MM.1S (cell line): ENCODE measurements at regions not wholly inside any gene's neighbourhood (a gene's known extent, or its start where the extent isn't known, plus 50 kb on each side); places are given as distances from the start of the nearest gene placed in this dataset.

Experiments used
- DNase-seq: peaks from one replicate; pipeline ENCODE4 v3.0.0-alpha.2; 2015
- H2AFZ ChIP-seq: fragments of 300-600 bp; sonication (generic); 2 replicates; pipeline ENCODE4 v1.6.0; 2016; ENCODE audit warnings: antibody characterized with exemption, low read length
- H3F3A ChIP-seq: fragments of 300-600 bp; sonication (generic); 2 replicates; pipeline ENCODE4 v1.6.1; 2016; ENCODE audit warnings: mild to moderate bottlenecking, antibody characterized with exemption, low read length, moderate library complexity, mixed read lengths; ENCODE audit not compliant: insufficient read depth
- H3K27ac ChIP-seq: fragments of 300-600 bp; sonication (generic); 2 replicates; pipeline ENCODE4 v1.5.1; 2016; ENCODE audit warnings: mild to moderate bottlenecking, low read length
- H3K27me3 ChIP-seq: fragments of 300-600 bp; sonication (generic); replicated peaks from 2 replicates; pipeline ENCODE4 v1.6.0; 2016; ENCODE audit warnings: low read length; ENCODE audit not compliant: insufficient read depth
- H3K36me3 ChIP-seq: fragments of 300-600 bp; sonication (generic); replicated peaks from 2 replicates; pipeline ENCODE4 v1.6.1; 2016; ENCODE audit warnings: mild to moderate bottlenecking, low read length, mixed read lengths; ENCODE audit not compliant: insufficient read depth
- H3K4me1 ChIP-seq: fragments of 300-600 bp; sonication (generic); 2 replicates; pipeline ENCODE4 v1.6.1; 2016; ENCODE audit warnings: low read length, mixed read lengths
- H3K4me2 ChIP-seq: fragments of 300-600 bp; sonication (generic); 2 replicates; pipeline ENCODE4 v1.6.0; 2016; ENCODE audit warnings: low read depth, low read length
- H3K4me3 ChIP-seq: fragments of 300-600 bp; sonication (generic); 2 replicates; pipeline ENCODE4 v1.5.1; 2016; ENCODE audit warnings: low read length, mixed read lengths
- H3K79me2 ChIP-seq: fragments of 300-600 bp; sonication (generic); 2 replicates; pipeline ENCODE4 v1.6.1; 2016; ENCODE audit warnings: mixed run types, low read length, mixed read lengths
- H3K9ac ChIP-seq: fragments of 300-600 bp; sonication (generic); 2 replicates; pipeline ENCODE4 v1.6.1; 2016; ENCODE audit warnings: low read length, mixed read lengths
- H3K9me2 ChIP-seq: fragments of 300-600 bp; sonication (generic); replicated peaks from 2 replicates; pipeline ENCODE4 v1.6.1; 2016; ENCODE audit warnings: mild to moderate bottlenecking, low read length, mixed read lengths; ENCODE audit not compliant: insufficient read depth
- H3K9me3 ChIP-seq: fragments of 300-600 bp; sonication (generic); replicated peaks from 2 replicates; pipeline ENCODE4 v1.6.1; 2016; ENCODE audit warnings: mild to moderate bottlenecking, low read length, mixed read lengths; ENCODE audit not compliant: insufficient read depth
- H4K20me1 ChIP-seq: fragments of 300-600 bp; sonication (generic); 2 replicates; pipeline ENCODE4 v1.6.1; 2016; ENCODE audit warnings: mild to moderate bottlenecking, low read length, moderate library complexity, mixed read lengths; ENCODE audit not compliant: insufficient read depth
- CTCF ChIP-seq: fragments of 300-600 bp; sonication (generic); IDR thresholded peaks from 2 replicates; pipeline ENCODE4 v1.5.1; 2016; ENCODE audit warnings: antibody characterized with exemption, low read length, mixed read lengths
- EZH2 ChIP-seq: fragments of 300-600 bp; sonication (generic); optimal IDR thresholded peaks from 2 replicates; pipeline ENCODE3; 2017; ENCODE audit warnings: low read depth, mild to moderate bottlenecking, antibody characterized with exemption, low read length, mixed read lengths
- EZH2phosphoT487 ChIP-seq: fragments of 300-600 bp; sonication (generic); IDR thresholded peaks from 2 replicates; pipeline ENCODE4 v1.6.1; 2018; ENCODE audit warnings: antibody characterized with exemption, low read length

DNA sequence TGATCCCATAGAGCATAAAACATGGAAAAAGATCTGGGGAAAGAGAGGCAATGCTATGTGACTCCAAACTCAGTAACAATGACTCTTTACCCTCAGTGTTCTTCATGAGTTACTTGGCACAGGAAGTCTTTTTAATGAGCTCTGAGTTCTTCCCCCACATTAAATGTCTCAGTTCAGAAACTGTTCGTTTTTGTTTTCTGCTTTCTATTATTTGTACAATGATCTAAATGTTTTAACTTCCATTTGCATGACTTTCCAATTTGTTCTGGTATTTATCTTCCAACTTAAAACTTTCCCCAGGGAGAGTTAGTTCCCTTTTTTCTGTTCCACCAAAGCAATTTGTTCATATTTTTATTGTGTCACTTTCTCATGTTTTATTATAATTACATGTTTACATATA lies 177.0 kb upstream of the ZBTB20 start:
- Histone ChIP-seq H3K4me1 (no peaks in the 10 kb centered on the region), H3K4me3 (no peak overlapping the region), H3K9ac (no peak overlapping the region), H3K27me3 (no peaks in the 10 kb centered on the region), H4K20me1 (no peaks in the 10 kb centered on the region), H3K9me3 (no peaks in the 10 kb centered on the region), H3K27ac (no peak overlapping the region), H3K36me3 (no peaks in the 10 kb centered on the region), H3K79me2 (no peaks in the 10 kb centered on the region), H3K9me2 (no peaks in the 10 kb centered on the region), H2AFZ (no peak overlapping the region), H3F3A (no peaks in the 10 kb centered on the region), H3K4me2 (no peak overlapping the region)
- TF ChIP-seq CTCF = no peak
- no peak for TF ChIP-seq EZH2
- TF ChIP-seq EZH2phosphoT487 = no peak
- DNase-seq = no peak

- no peaks in the 10 kb centered on the region for H3K9me3 ChIP-seq
- H3K27me3 ChIP-seq = no peaks in the 10 kb centered on the region
- no peak overlapping the region for H3K9ac ChIP-seq
- no peak overlapping the region for H3K27ac ChIP-seq
- H4K20me1 ChIP-seq = no peaks in the 10 kb centered on the region
- H3K36me3 ChIP-seq = no peaks in the 10 kb centered on the region
- H3K4me1 ChIP-seq = no peaks in the 10 kb centered on the region
- H3K4me3 ChIP-seq = no peak overlapping the region
- no peaks in the 10 kb centered on the region for H3F3A ChIP-seq
- H2AFZ ChIP-seq = no peak overlapping the region
- no peak overlapping the region for H3K4me2 ChIP-seq
- no peaks in the 10 kb centered on the region for H3K9me2 ChIP-seq
- TF ChIP-seq EZH2phosphoT487 (no peak), CTCF (no peak), EZH2 (no peak)
- peak; percentile 56 for DNase-seq
- H3K79me2 ChIP-seq = no peaks in the 10 kb centered on the region
Observed at GRCh38 chr3:115325539-115325938, 178.5 kb upstream of the ZBTB20 start.

- H3K9me2 ChIP-seq = no peaks in the 10 kb centered on the region
- no peaks in the 10 kb centered on the region for H3F3A ChIP-seq
- H3K36me3 ChIP-seq = no peaks in the 10 kb centered on the region
- H3K4me1 ChIP-seq = no peaks in the 10 kb centered on the region
- DNase-seq = no peak
- H3K27me3 ChIP-seq = no peaks in the 10 kb centered on the region
- no peaks in the 10 kb centered on the region for H3K9me3 ChIP-seq
- H2AFZ ChIP-seq = no peak overlapping the region
- H3K79me2 ChIP-seq = no peaks in the 10 kb centered on the region
- no peak overlapping the region for H3K4me3 ChIP-seq
- TF ChIP-seq CTCF (no peak), EZH2phosphoT487 (no peak), EZH2 (no peak)
- no peak overlapping the region for H3K9ac ChIP-seq
- no peak overlapping the region for H3K27ac ChIP-seq
- no peak overlapping the region for H3K4me2 ChIP-seq
- no peaks in the 10 kb centered on the region for H4K20me1 ChIP-seq
Observed at GRCh38 chr3:115330430-115330829, 183.3 kb upstream of the ZBTB20 start.

DNA sequence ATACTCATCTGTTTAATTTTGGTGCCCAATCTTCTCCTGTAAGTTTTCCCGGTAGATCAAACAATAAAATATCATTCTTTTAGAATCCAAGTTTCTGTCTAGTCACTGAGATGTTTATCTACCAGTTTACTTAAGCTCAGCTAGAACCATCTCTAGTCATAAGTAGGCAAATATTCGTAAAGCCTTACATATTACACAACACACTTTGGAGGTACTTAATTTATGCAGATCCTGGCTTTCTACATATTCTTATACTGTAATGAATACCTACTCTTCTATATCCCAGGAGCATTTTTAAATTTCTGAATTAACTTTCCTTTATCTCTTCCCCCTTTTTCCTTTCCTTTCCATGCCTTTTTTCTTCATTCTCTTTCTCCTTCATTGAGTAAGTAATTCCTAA lies 185.9 kb upstream of the ZBTB20 start:
- Histone ChIP-seq H2AFZ (no peak overlapping the region), H3K4me2 (no peak overlapping the region), H3K4me3 (no peak overlapping the region), H3K4me1 (no peaks in the 10 kb centered on the region), H3K9me2 (no peaks in the 10 kb centered on the region), H4K20me1 (no peaks in the 10 kb centered on the region), H3F3A (no peaks in the 10 kb centered on the region), H3K9me3 (no peaks in the 10 kb centered on the region), H3K36me3 (no peaks in the 10 kb centered on the region), H3K9ac (no peak overlapping the region), H3K27me3 (no peaks in the 10 kb centered on the region), H3K27ac (no peak overlapping the region), H3K79me2 (no peaks in the 10 kb centered on the region)
- DNase-seq = no peak
- TF ChIP-seq CTCF (no peak), EZH2 (no peak), EZH2phosphoT487 (no peak)
